ENCODE measurements at regions not wholly inside any gene's neighbourhood (a gene's known extent, or its start where the extent isn't known, plus 50 kb on each side); places are given as distances from the start of the nearest gene placed in this dataset.

- TF ChIP-seq ZNF615 (CRISPR knock-in tag; IDR thresholded peaks at IDR 0.05; ENCODE audit: borderline replicate concordance) (no peak), HMGA1 (CRISPR knock-in tag; conservative IDR thresholded peaks at IDR 0.05) (no peak), ZNF446 (CRISPR knock-in tag; IDR thresholded peaks at IDR 0.05) (no peak), PHF8 (CRISPR knock-in tag; IDR thresholded peaks at IDR 0.05) (no peak), MAX (IDR thresholded peaks at IDR 0.05) (no peak), KDM3A (CRISPR knock-in tag; IDR thresholded peaks at IDR 0.05; ENCODE audit: low read depth) (no peak), GZF1 (CRISPR knock-in tag; IDR thresholded peaks at IDR 0.05) (no peak), GTF3A (CRISPR knock-in tag; conservative IDR thresholded peaks at IDR 0.05) (no peak), PAWR (CRISPR knock-in tag; IDR thresholded peaks at IDR 0.05; ENCODE audit: borderline replicate concordance) (no peak), ZNF160 (CRISPR knock-in tag; IDR thresholded peaks at IDR 0.05) (no peak), ZNF713 (CRISPR knock-in tag; IDR thresholded peaks at IDR 0.05) (no peak), ZBTB25 (CRISPR knock-in tag; IDR thresholded peaks at IDR 0.05) (no peak), SRF (IDR thresholded peaks at IDR 0.05; ENCODE audit: low read depth, low read length) (no peak), ZNF674 (CRISPR knock-in tag; IDR thresholded peaks at IDR 0.05; ENCODE audit: low read depth) (no peak), LCORL (IDR thresholded peaks at IDR 0.05) (no peak), LCORL (CRISPR knock-in tag; IDR thresholded peaks at IDR 0.05) (no peak), PTBP1 (IDR thresholded peaks at IDR 0.05; ENCODE audit: low read depth, low read length, poor library complexity, severe bottlenecking) (no peak), PBX2 (CRISPR knock-in tag; IDR thresholded peaks at IDR 0.05) (no peak), ZNF704 (CRISPR knock-in tag; IDR thresholded peaks at IDR 0.05; ENCODE audit: borderline replicate concordance) (no peak), NFIB (CRISPR knock-in tag; IDR thresholded peaks at IDR 0.05; ENCODE audit: borderline replicate concordance) (0 out of 2 replicates have a peak, but pooled peaks have one; percentile 36), ZFX (CRISPR knock-in tag; IDR thresholded peaks at IDR 0.05; ENCODE audit: low read depth) (no peak), ZNF75D (CRISPR knock-in tag; IDR thresholded peaks at IDR 0.05; ENCODE audit: borderline replicate concordance) (no peak), TAF1 (CRISPR knock-in tag; IDR thresholded peaks at IDR 0.05) (no peak), ZNF609 (CRISPR knock-in tag; IDR thresholded peaks at IDR 0.05; ENCODE audit: borderline replicate concordance) (no peak)
These were observed 454.3 kb downstream of the PREX1 start (continued) for GRCh38 chr20:48373555-48373934.
